DOHH2 (cell line): ENCODE measurements at regions not wholly inside any gene's neighbourhood (a gene's known extent, or its start where the extent isn't known, plus 50 kb on each side); places are given as distances from the start of the nearest gene placed in this dataset.
"Not testable (repeated sequence)": the region's sequence is repeated elsewhere in the genome, so short reads cannot be mapped to it uniquely, and the experiment has no call there.

Experiments used
- H3F3A ChIP-seq: fragments of 200-600 bp; sonication (generic), shearing (Covaris generic); 2 replicates; pipeline ENCODE4 v1.6.0; 2016; ENCODE audit warnings: antibody characterized with exemption, mild to moderate bottlenecking; ENCODE audit not compliant: control insufficient read depth, insufficient read depth
- H3K27ac ChIP-seq: fragments of 200-600 bp; sonication (generic); 2 replicates; pipeline ENCODE4 v1.5.1; 2014; ENCODE audit warnings: low read depth, mild to moderate bottlenecking, low read length, moderate library complexity
- H3K27me3 ChIP-seq: fragments of 200-600 bp; sonication (generic); 2 replicates; pipeline ENCODE4 v1.6.1; 2014; ENCODE audit warnings: mild to moderate bottlenecking, low read length, mixed read lengths; ENCODE audit not compliant: control insufficient read depth
- H3K36me3 ChIP-seq: fragments of 200-600 bp; sonication (generic); 2 replicates; pipeline ENCODE4 v1.6.1; 2014; ENCODE audit warnings: mild to moderate bottlenecking, low read length, moderate library complexity, mixed read lengths; ENCODE audit not compliant: control insufficient read depth
- H3K4me1 ChIP-seq: fragments of 200-600 bp; sonication (generic); 2 replicates; pipeline ENCODE4 v1.6.1; 2014; ENCODE audit warnings: mild to moderate bottlenecking, low read length, mixed read lengths; ENCODE audit not compliant: control insufficient read depth
- H3K4me2 ChIP-seq: fragments of 200-600 bp; sonication (generic); 2 replicates; pipeline ENCODE4 v1.6.0; 2014; ENCODE audit warnings: mild to moderate bottlenecking, low read length, moderate library complexity
- H3K4me3 ChIP-seq: fragments of 200-600 bp; sonication (generic); 2 replicates; pipeline ENCODE4 v1.5.1; 2014; ENCODE audit warnings: mild to moderate bottlenecking, low read length, mixed read lengths
- H3K79me2 ChIP-seq: fragments of 200-600 bp; sonication (generic); 2 replicates; pipeline ENCODE4 v1.6.1; 2014; ENCODE audit warnings: mild to moderate bottlenecking, low read length, mixed read lengths; ENCODE audit not compliant: control insufficient read depth
- H3K9me2 ChIP-seq: fragments of 200-600 bp; sonication (generic); replicated peaks from 2 replicates; pipeline ENCODE4 v1.6.1; 2014; ENCODE audit warnings: mild to moderate bottlenecking, low read length, mixed read lengths; ENCODE audit not compliant: control insufficient read depth
- H3K9me3 ChIP-seq: fragments of 200-600 bp; sonication (generic); 2 replicates; pipeline ENCODE4 v1.6.1; 2014; ENCODE audit warnings: antibody characterized with exemption, low read length, mixed read lengths; ENCODE audit not compliant: control insufficient read depth, insufficient read depth
- H4K20me1 ChIP-seq: fragments of 200-600 bp; sonication (generic); 2 replicates; pipeline ENCODE4 v1.6.0; 2014; ENCODE audit warnings: low read depth, mild to moderate bottlenecking, antibody characterized with exemption, low read length, moderate library complexity; ENCODE audit not compliant: control insufficient read depth, insufficient read depth
- CTCF ChIP-seq: fragments of 200-600 bp; sonication (generic); IDR thresholded peaks from one replicate; pipeline ENCODE4 v1.5.1; 2014; ENCODE audit warnings: antibody characterized with exemption, mild to moderate bottlenecking, low read depth, low read length; ENCODE audit not compliant: poor library complexity, severe bottlenecking
- EZH2phosphoT487 ChIP-seq: fragments of 200-600 bp; sonication (generic); IDR thresholded peaks from 2 replicates; pipeline ENCODE4 v1.6.1; 2017; ENCODE audit warnings: borderline replicate concordance, mild to moderate bottlenecking, antibody characterized with exemption, low read length, moderate library complexity, mixed read lengths

GRCh38 chr22:22369219-22369963 lies 124.8 kb downstream of the VPREB1 start:
- peaks cover 33% of the 10 kb centered on the region for H3F3A ChIP-seq
- peak overlapping the region; percentile 93 for H3K27ac ChIP-seq
- H3K4me1 ChIP-seq = peaks cover 98% of the 10 kb centered on the region
- H3K27me3 ChIP-seq, H4K20me1 ChIP-seq, H3K9me2 ChIP-seq, H3K9me3 ChIP-seq, H3K36me3 ChIP-seq, H3K79me2 ChIP-seq: not testable (repeated sequence)
- TF ChIP-seq CTCF = peak; percentile 76
- peak overlapping the region; percentile 97 for H3K4me2 ChIP-seq
- H3K4me3 ChIP-seq = peak overlapping the region; percentile 77

- peaks cover 33% of the 10 kb centered on the region for H3F3A ChIP-seq
- H3K4me3 ChIP-seq = peak overlapping the region; percentile 77
- H3K4me2 ChIP-seq = peak overlapping the region; percentile 97
- H3K9me3 ChIP-seq = no peaks in the 10 kb centered on the region
- H3K36me3 ChIP-seq = peaks cover 4% of the 10 kb centered on the region; the same call in 1 of the 2 replicates
- H3K9me2 ChIP-seq = no peaks in the 10 kb centered on the region
- peaks cover 98% of the 10 kb centered on the region for H3K4me1 ChIP-seq
- H3K27ac ChIP-seq = peak overlapping the region; percentile 93
- H3K27me3 ChIP-seq = no peaks in the 10 kb centered on the region
- H3K79me2 ChIP-seq = peaks cover 3% of the 10 kb centered on the region; the same call in 1 of the 2 replicates
- no peak for TF ChIP-seq CTCF
- TF ChIP-seq EZH2phosphoT487 = no peak
- no peaks in the 10 kb centered on the region for H4K20me1 ChIP-seq
These were observed 125.3 kb downstream of the VPREB1 start for GRCh38 chr22:22369964-22370270.

- Histone ChIP-seq H3K4me3 (peak overlapping the region; percentile 51), H3F3A (peaks cover 42% of the 10 kb centered on the region), H3K79me2 (peaks cover 3% of the 10 kb centered on the region; the same call in 1 of the 2 replicates), H3K27ac (peak overlapping the region; percentile 93), H3K4me2 (peak overlapping the region; percentile 97), H4K20me1 (no peaks in the 10 kb centered on the region), H3K9me3 (no peaks in the 10 kb centered on the region), H3K27me3 (no peaks in the 10 kb centered on the region), H3K36me3 (peaks cover 4% of the 10 kb centered on the region; the same call in 1 of the 2 replicates), H3K9me2 (no peaks in the 10 kb centered on the region), H3K4me1 (peaks cover 98% of the 10 kb centered on the region)
- no peak for TF ChIP-seq EZH2phosphoT487
- peak; percentile 83 for TF ChIP-seq CTCF
These were observed 126.5 kb downstream of the VPREB1 start for GRCh38 chr22:22371031-22371541.
